GM23248 (cell line): ENCODE measurements at regions not wholly inside any gene's neighbourhood (a gene's known extent, or its start where the extent isn't known, plus 50 kb on each side); places are given as distances from the start of the nearest gene placed in this dataset.

Experiments
- DNase-seq: peaks from one replicate; pipeline ENCODE4 v3.0.0-alpha.2; 2015
- H2AFZ ChIP-seq: fragments of 200-600 bp; sonication (generic); 2 replicates; pipeline ENCODE4 v1.6.1; 2016; ENCODE audit warnings: antibody characterized with exemption
- H3F3A ChIP-seq: fragments of 200-600 bp; sonication (generic); 2 replicates; pipeline ENCODE4 v1.6.1; 2016; ENCODE audit warnings: mild to moderate bottlenecking, antibody characterized with exemption, mixed run types; ENCODE audit not compliant: insufficient read depth
- H3K27ac ChIP-seq: fragments of 200-600 bp; sonication (generic); 2 replicates; pipeline ENCODE4 v1.5.1; 2016; ENCODE audit warnings: mild to moderate bottlenecking
- H3K27me3 ChIP-seq: fragments of 200-600 bp; sonication (generic); replicated peaks from 2 replicates; pipeline ENCODE4 v1.6.1; 2016; ENCODE audit warnings: mild to moderate bottlenecking; ENCODE audit not compliant: insufficient read depth
- H3K36me3 ChIP-seq: fragments of 200-600 bp; sonication (generic); 2 replicates; pipeline ENCODE4 v1.6.1; 2016; ENCODE audit warnings: low read depth, mild to moderate bottlenecking
- H3K4me1 ChIP-seq: fragments of 200-600 bp; sonication (generic); 2 replicates; pipeline ENCODE4 v1.6.1; 2016; ENCODE audit warnings: mild to moderate bottlenecking; ENCODE audit not compliant: insufficient read depth
- H3K4me2 ChIP-seq: fragments of 200-600 bp; sonication (generic); one replicate; pipeline ENCODE4 v1.6.1; 2016; ENCODE audit warnings: mild to moderate bottlenecking; ENCODE audit not compliant: unreplicated experiment
- H3K4me3 ChIP-seq: fragments of 200-600 bp; sonication (generic); 2 replicates; pipeline ENCODE4 v1.5.1; 2016; ENCODE audit warnings: mild to moderate bottlenecking
- H3K79me2 ChIP-seq: fragments of 200-600 bp; sonication (generic); 2 replicates; pipeline ENCODE4 v1.6.1; 2016; ENCODE audit warnings: mild to moderate bottlenecking; ENCODE audit not compliant: insufficient read depth
- H3K9ac ChIP-seq: fragments of 200-600 bp; sonication (generic); 2 replicates; pipeline ENCODE4 v1.6.1; 2016; ENCODE audit warnings: mild to moderate bottlenecking
- H3K9me2 ChIP-seq: fragments of 200-600 bp; sonication (generic); 2 replicates; pipeline ENCODE4 v1.6.1; 2016; ENCODE audit warnings: mixed run types, mild to moderate bottlenecking, moderate library complexity; ENCODE audit not compliant: insufficient read depth
- H3K9me3 ChIP-seq: fragments of 200-600 bp; sonication (generic); one replicate; pipeline ENCODE4 v1.6.1; 2017; ENCODE audit warnings: low read depth
- H4K20me1 ChIP-seq: fragments of 200-600 bp; sonication (generic); 2 replicates; pipeline ENCODE4 v1.6.0; 2016; ENCODE audit not compliant: insufficient read depth
- EZH2 ChIP-seq: fragments of 200-600 bp; sonication (generic); IDR thresholded peaks from 2 replicates; pipeline ENCODE4 v1.6.1; 2018; ENCODE audit warnings: antibody characterized with exemption, mild to moderate bottlenecking; ENCODE audit not compliant: insufficient read depth, poor library complexity, severe bottlenecking
- EZH2phosphoT487 ChIP-seq: fragments of 200-600 bp; sonication (generic); IDR thresholded peaks from 2 replicates; pipeline ENCODE4 v1.6.1; 2018; ENCODE audit warnings: antibody characterized with exemption, moderate library complexity, mild to moderate bottlenecking, low read depth; ENCODE audit not compliant: insufficient read depth
- WGBS, 2 experiments: methylation state at CpG; one replicate each; pipeline ENCODE4 v1.1.6; 2015 to 2017; ENCODE audit warnings: low lambda C conversion rate in 2 of 2, low coverage in 1 of 2; ENCODE audit errors: missing lambda C conversion rate in 2 of 2; 5-methylcytosine and 5-hydroxymethylcytosine counted together
- in situ Hi-C: fragments of 300-500 bp; cut with MboI; formaldehyde crosslinking; loops from 2 replicates; pipeline ENCODE4 v1.15.0; 2020

DNA sequence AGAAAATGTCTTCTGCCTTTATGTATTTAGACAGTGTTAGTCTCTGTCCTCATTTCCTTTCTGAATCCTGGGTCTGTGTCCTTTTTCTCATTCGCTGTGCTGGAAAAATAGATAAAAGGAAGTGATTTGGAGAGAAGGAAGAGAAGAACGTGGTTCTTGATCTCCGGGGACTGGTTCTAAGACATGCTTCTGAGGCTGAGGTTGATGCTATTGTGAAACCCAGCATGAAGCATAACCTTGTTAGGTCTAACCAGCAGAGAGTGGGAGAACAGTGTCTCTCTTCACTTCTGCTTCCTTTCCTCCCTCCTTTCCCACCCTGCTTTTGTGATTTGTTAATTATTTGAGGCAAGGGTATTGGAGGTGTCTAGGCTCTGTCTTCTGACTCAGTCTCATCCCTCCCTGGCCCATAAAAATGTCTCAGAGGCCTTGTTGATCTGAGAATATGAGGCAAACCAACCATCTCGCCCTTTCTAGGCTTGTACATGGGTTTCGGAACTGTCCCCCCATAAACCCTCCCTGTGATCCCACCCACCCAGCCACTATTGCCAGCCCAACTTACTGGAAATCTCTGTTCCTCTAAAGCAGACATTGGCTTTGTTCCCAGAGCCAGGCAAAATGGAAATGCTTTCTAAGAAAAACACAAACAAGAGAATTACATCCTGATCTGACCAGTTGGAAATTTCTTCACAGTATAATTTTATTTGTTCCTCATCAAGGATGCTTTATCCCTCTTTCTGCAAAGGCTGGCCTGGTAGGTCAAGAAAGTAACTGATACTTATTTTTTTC lies 360.6 kb upstream of the TNP1 start:
- H3F3A ChIP-seq = peaks cover 40% of the 10 kb centered on the region

DNA sequence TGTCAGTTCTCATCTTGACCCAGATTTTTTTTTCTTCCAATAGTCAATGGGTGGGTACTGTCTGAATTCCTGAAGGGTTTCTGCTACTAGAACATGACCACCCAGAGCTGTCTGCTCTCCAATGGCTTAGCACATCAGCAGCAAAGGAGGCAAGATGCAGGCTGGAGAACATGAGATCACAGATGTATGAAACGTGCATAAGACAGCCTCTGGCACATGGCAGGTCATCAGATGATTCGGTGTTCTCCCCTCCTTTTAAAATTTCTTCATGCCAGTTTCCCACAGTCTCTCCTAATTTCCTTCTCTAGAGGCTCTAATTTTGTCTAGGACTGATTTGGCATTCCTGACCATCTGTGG lies 359.3 kb upstream of the TNP1 start:
- Histone ChIP-seq H3K36me3 (no peaks in the 10 kb centered on the region), H3K27ac (no peak overlapping the region), H3K9me3 (no peaks in the 10 kb centered on the region), H3K4me1 (peaks cover 46% of the 10 kb centered on the region), H3K4me3 (no peak overlapping the region), H3K79me2 (no peaks in the 10 kb centered on the region), H3K9ac (no peak overlapping the region), H3F3A (peaks cover 40% of the 10 kb centered on the region), H2AFZ (no peak overlapping the region), H3K4me2 (no peak overlapping the region), H4K20me1 (no peaks in the 10 kb centered on the region), H3K27me3 (no peaks in the 10 kb centered on the region), H3K9me2 (no peaks in the 10 kb centered on the region)
- in situ Hi-C loops = no loop called here
- no peak for TF ChIP-seq EZH2
- TF ChIP-seq EZH2phosphoT487 = no peak
- WGBS, 2 experiments = 16 to 35% methylated on average over 2 of the region's 2 CpGs
- DNase-seq = peak; percentile 51

More for the DNA sequence above, 360.6 kb upstream of the TNP1 start:
- H3K4me1 ChIP-seq = peaks cover 46% of the 10 kb centered on the region
- H3K9me2 ChIP-seq = no peaks in the 10 kb centered on the region
- no peak overlapping the region for H3K4me3 ChIP-seq
- no peaks in the 10 kb centered on the region for H3K79me2 ChIP-seq
- in situ Hi-C loops = no loop called here
- no peak overlapping the region for H3K4me2 ChIP-seq
- H3K9ac ChIP-seq = no peak overlapping the region
- no peaks in the 10 kb centered on the region for H3K36me3 ChIP-seq
- 97% methylated on average over 5 of the region's 5 CpGs for WGBS, 2 experiments
- peak; percentile 29 for DNase-seq
- no peaks in the 10 kb centered on the region for H3K27me3 ChIP-seq
- TF ChIP-seq EZH2phosphoT487 = no peak
- no peak for TF ChIP-seq EZH2
- no peaks in the 10 kb centered on the region for H4K20me1 ChIP-seq
- H2AFZ ChIP-seq = no peak overlapping the region
- no peak overlapping the region for H3K27ac ChIP-seq
- H3K9me3 ChIP-seq = no peaks in the 10 kb centered on the region

DNA sequence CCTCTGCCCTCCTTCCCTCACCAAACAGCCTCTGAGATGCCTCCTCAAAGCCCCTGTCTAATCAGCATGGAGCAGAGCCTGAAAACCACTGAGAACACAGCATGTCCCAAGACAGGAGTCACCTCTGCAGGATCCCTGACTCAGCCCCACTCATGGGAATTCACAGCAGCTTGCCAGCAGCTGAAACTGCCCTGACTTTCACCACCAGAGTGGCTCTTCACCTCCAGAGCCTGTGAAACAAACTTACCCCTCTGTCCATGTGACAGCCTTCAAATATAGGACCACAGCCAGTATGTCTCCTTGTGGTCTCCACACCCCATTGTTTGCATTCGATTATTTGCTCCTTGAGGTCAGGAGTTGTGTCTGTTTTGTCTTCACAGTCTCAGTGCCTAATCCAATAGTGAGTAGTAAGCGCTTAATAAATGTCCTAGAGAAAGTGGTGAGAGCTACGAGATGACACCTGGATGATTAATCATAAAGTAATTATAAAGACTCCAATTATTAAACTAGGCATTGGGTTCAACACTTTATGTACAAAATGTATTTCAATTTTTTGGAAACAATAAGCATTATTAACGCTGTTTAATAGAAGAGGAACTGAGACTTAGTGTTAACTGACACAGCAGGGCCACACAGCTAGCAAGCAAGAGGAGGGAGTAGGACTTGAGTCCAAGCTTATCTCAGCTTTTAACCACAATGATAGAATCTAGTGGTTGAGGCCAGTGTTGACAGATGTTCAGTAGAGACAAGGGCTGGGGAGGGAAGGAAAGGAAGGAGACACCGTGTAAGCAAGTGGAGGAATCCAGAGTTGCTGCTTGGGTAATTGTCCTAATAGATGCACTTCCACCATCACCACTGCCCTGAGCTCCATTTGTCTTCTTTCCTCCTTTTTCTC lies 358.7 kb upstream of the TNP1 start:
- Histone ChIP-seq H3K27me3 (no peaks in the 10 kb centered on the region), H3K9me2 (no peaks in the 10 kb centered on the region), H3K4me3 (no peak overlapping the region), H3K4me2 (no peak overlapping the region), H3K9ac (no peak overlapping the region), H4K20me1 (no peaks in the 10 kb centered on the region), H3K36me3 (no peaks in the 10 kb centered on the region), H3K27ac (no peak overlapping the region), H2AFZ (no peak overlapping the region), H3F3A (peaks cover 35% of the 10 kb centered on the region), H3K79me2 (no peaks in the 10 kb centered on the region), H3K9me3 (no peaks in the 10 kb centered on the region), H3K4me1 (peaks cover 41% of the 10 kb centered on the region)
- no peak for TF ChIP-seq EZH2phosphoT487
- TF ChIP-seq EZH2 = no peak
- DNase-seq = peak; percentile 84
- 68 to 78% methylated on average over 5 of the region's 5 CpGs for WGBS, 2 experiments
- in situ Hi-C loops = no loop called here

GRCh38 chr2:217216982-217217381 lies 357.1 kb upstream of the TNP1 start:
- H3K9ac ChIP-seq = no peak overlapping the region
- no peak overlapping the region for H2AFZ ChIP-seq
- H3K79me2 ChIP-seq = no peaks in the 10 kb centered on the region
- H3K9me2 ChIP-seq = no peaks in the 10 kb centered on the region
- no peaks in the 10 kb centered on the region for H3K36me3 ChIP-seq
- no peaks in the 10 kb centered on the region for H4K20me1 ChIP-seq
- no peak overlapping the region for H3K4me2 ChIP-seq
- no peaks in the 10 kb centered on the region for H3K27me3 ChIP-seq
- no peak overlapping the region for H3K27ac ChIP-seq
- H3K9me3 ChIP-seq = no peaks in the 10 kb centered on the region
- 96 to 100% methylated on average over 2 of the region's 2 CpGs for WGBS, 2 experiments
- DNase-seq = no peak
- TF ChIP-seq EZH2phosphoT487 (no peak), EZH2 (no peak)
- in situ Hi-C loops = no loop called here
- H3F3A ChIP-seq = peaks cover 20% of the 10 kb centered on the region; the same call in 1 of the 2 replicates
- peaks cover 26% of the 10 kb centered on the region for H3K4me1 ChIP-seq
- no peak overlapping the region for H3K4me3 ChIP-seq
